HCT116 (cell line): ENCODE measurements at regions not wholly inside any gene's neighbourhood (a gene's known extent, or its start where the extent isn't known, plus 50 kb on each side); places are given as distances from the start of the nearest gene placed in this dataset.

Experiments used
- ATAC-seq: fragments of 200-7000 bp; cut with Tn5 transposase; 2 replicates; pipeline ENCODE4 v1.9.1; 2020; ENCODE audit warnings: mild to moderate bottlenecking, moderate library complexity
- BruUV-seq: library from RNA; stranded (reverse); fragments of 400-500 nt; replicated peaks from 2 replicates; lab custom pipeline; 2021; lab: Mats Ljungman, UMichigan
- CTCF ChIA-PET: fragments of 300-600 bp; sonication (Branson Sonifier 250); formaldehyde crosslinking; loops from one replicate; lab custom pipeline; 2021; ENCODE audit warnings: antibody characterized with exemption; lab: Charles Lee
- POLR2A ChIA-PET: fragments of 300-600, 350-600 bp; sonication (Branson Sonifier 250); formaldehyde crosslinking; loops from one replicate; lab custom pipeline; 2021; ENCODE audit warnings: antibody characterized with exemption; lab: Charles Lee
- RAD21 ChIA-PET, 2 experiments: fragments of 300-600 bp; sonication (Branson Sonifier 250); formaldehyde crosslinking; loops; one replicate each; lab custom pipeline; 2023; ENCODE audit warnings: low total read pairs in 2 of 2; ENCODE audit not compliant: uncharacterized antibody in 2 of 2, unreplicated experiment in 2 of 2, low non-redundant PET in 1 of 2; lab: Charles Lee
- DNase-seq: peaks from one replicate; pipeline ENCODE4 v3.0.0-alpha.2; 2010; ENCODE audit warnings: low read depth, low spot score
- H2AFZ ChIP-seq: fragments of 200-600 bp; shearing (Covaris generic), sonication (generic); 2 replicates; pipeline ENCODE4 v1.6.1; 2017; ENCODE audit warnings: low read depth, mixed run types, mixed read lengths, antibody characterized with exemption, low read length; ENCODE audit not compliant: poor library complexity, severe bottlenecking
- H3K27ac ChIP-seq: 2 replicates; pipeline ENCODE4 v1.5.1; 2012; ENCODE audit warnings: low read depth, low read length
- H3K27me3 ChIP-seq: fragments of 200-600 bp; sonication (generic); 2 replicates; pipeline ENCODE4 v1.6.1; 2016; ENCODE audit warnings: mixed run types, low read length, mixed read lengths; ENCODE audit not compliant: insufficient read depth
- H3K36me3 ChIP-seq, 2 experiments: fragments of 200-500 bp in 1 of 2; fragments of 200-600 bp in 1 of 2; sonication (Bioruptor generic) in 1 of 2; sonication (generic) in 1 of 2; 2 replicates each; pipeline versions ENCODE4 v1.5.1 to v1.6.1; 2014 to 2016; ENCODE audit warnings: low read length in 2 of 2, inconsistent platforms in 1 of 2, mixed read lengths in 1 of 2, mixed run types in 1 of 2; ENCODE audit not compliant: insufficient read depth in 2 of 2, control insufficient read depth in 1 of 2
- H3K4me1 ChIP-seq, 2 experiments: fragments of 200-600 bp in 1 of 2; sonication (generic) in 1 of 2; 2 replicates each; pipeline versions ENCODE4 v1.5.1 to v1.6.1; 2012 to 2017; ENCODE audit warnings: low read length in 2 of 2, inconsistent platforms in 1 of 2, mild to moderate bottlenecking in 1 of 2, mixed read lengths in 1 of 2, mixed run types in 1 of 2, moderate library complexity in 1 of 2; ENCODE audit not compliant: insufficient read depth in 2 of 2, control insufficient read depth in 1 of 2
- H3K4me2 ChIP-seq: fragments of 200-600 bp; sonication (generic); 2 replicates; pipeline ENCODE4 v1.6.1; 2017; ENCODE audit warnings: mixed run types, low read length, mixed read lengths
- H3K4me3 ChIP-seq, 2 experiments: fragments of 200-600 bp in 1 of 2; sonication (generic) in 1 of 2; replicated peaks in 1 of 2; 2 replicates each; pipeline ENCODE4 v1.5.1; 2011 to 2016; ENCODE audit warnings: low read length in 2 of 2, control low read depth in 1 of 2, low read depth in 1 of 2, mild to moderate bottlenecking in 1 of 2, mixed read lengths in 1 of 2, mixed run types in 1 of 2
- H3K79me2 ChIP-seq: fragments of 200-600 bp; sonication (generic); 2 replicates; pipeline ENCODE4 v1.6.1; 2017; ENCODE audit warnings: mild to moderate bottlenecking, mixed run types, low read length, moderate library complexity, mixed read lengths; ENCODE audit not compliant: insufficient read depth
- H3K9ac ChIP-seq: fragments of 200-600 bp; sonication (generic); 2 replicates; pipeline ENCODE4 v1.6.1; 2016; ENCODE audit warnings: low read length, mixed read lengths
- H3K9me2 ChIP-seq: fragments of 200-600 bp; sonication (generic), shearing (Covaris generic); 2 replicates; pipeline ENCODE4 v1.6.1; 2017; ENCODE audit warnings: mixed run types, mild to moderate bottlenecking, moderate library complexity; ENCODE audit not compliant: insufficient read depth
- H3K9me3 ChIP-seq, 2 experiments: fragments of 200-500 bp in 1 of 2; fragments of 200-600 bp in 1 of 2; sonication (Bioruptor generic) in 1 of 2; sonication (generic) in 1 of 2; 2 replicates each; pipeline ENCODE4 v1.6.1; 2014 to 2017; ENCODE audit warnings: low read length in 2 of 2, mixed read lengths in 2 of 2, inconsistent platforms in 1 of 2, low read depth in 1 of 2, mild to moderate bottlenecking in 1 of 2, mixed run types in 1 of 2, moderate library complexity in 1 of 2; ENCODE audit not compliant: control insufficient read depth in 1 of 2, insufficient read depth in 1 of 2
- H4K20me1 ChIP-seq: fragments of 200-600 bp; sonication (generic), shearing (Covaris generic); 2 replicates; pipeline ENCODE4 v1.6.1; 2017; ENCODE audit warnings: mixed run types, mild to moderate bottlenecking, moderate library complexity; ENCODE audit not compliant: insufficient read depth
- EZH2 ChIP-seq: fragments of 200-600 bp; sonication (generic); IDR thresholded peaks from 2 replicates; pipeline ENCODE4 v1.6.1; 2017; ENCODE audit warnings: antibody characterized with exemption, mixed run types
- JUND ChIP-seq: IDR thresholded peaks from 2 replicates; pipeline ENCODE4 v1.6.1; 2012
- POLR2A ChIP-seq: IDR thresholded peaks from 2 replicates; pipeline ENCODE4 v1.7.0; 2011; ENCODE audit warnings: borderline replicate concordance; ENCODE audit not compliant: insufficient read depth, insufficient read length; ENCODE audit errors: extremely low read depth
- POLR2AphosphoS5 ChIP-seq: IDR thresholded peaks from 2 replicates; pipeline ENCODE4 v1.6.1; 2011; ENCODE audit warnings: mild to moderate bottlenecking, low read depth, low read length, moderate library complexity
- SIN3A ChIP-seq: IDR thresholded peaks from 2 replicates; pipeline ENCODE4 v1.6.1; 2012; ENCODE audit warnings: low read depth
- SRF ChIP-seq: IDR thresholded peaks from 2 replicates; pipeline ENCODE4 v1.6.1; 2012; ENCODE audit warnings: low read depth
- TCF7L2 ChIP-seq: IDR thresholded peaks from 2 replicates; pipeline ENCODE4 v1.7.0; 2011; ENCODE audit warnings: borderline replicate concordance, inconsistent platforms; ENCODE audit not compliant: insufficient read depth, insufficient read length; ENCODE audit errors: extremely low read depth
- YY1 ChIP-seq: IDR thresholded peaks from 2 replicates; pipeline ENCODE4 v1.6.1; 2011; ENCODE audit warnings: low read length, low read depth, moderate library complexity, mild to moderate bottlenecking; ENCODE audit not compliant: insufficient replicate concordance; ENCODE audit errors: extremely low read depth
- ZFX ChIP-seq: fragments of 450-650 bp; IDR thresholded peaks from 2 replicates; pipeline ENCODE4 v1.6.1; 2017
- ZNF274 ChIP-seq: fragments of 200-500 bp; sonication (Bioruptor generic); IDR thresholded peaks from 2 replicates; pipeline ENCODE4 v1.6.1; 2014; ENCODE audit warnings: mild to moderate bottlenecking, low read depth, low read length, inconsistent platforms
- intact Hi-C: fragments of 100-400 bp; cut with micrococcal nuclease; formaldehyde crosslinking; loops from 2 replicates; pipeline ENCODE4 v1.10.0; 2022
- TF ChIP-seq, protein P1 (sequence below): IDR thresholded peaks from 2 replicates; pipeline ENCODE4 v1.6.1; 2012
- TF ChIP-seq, protein P2 (sequence below): IDR thresholded peaks from 2 replicates; pipeline ENCODE4 v1.6.1; 2012; ENCODE audit warnings: low read depth

DNA sequence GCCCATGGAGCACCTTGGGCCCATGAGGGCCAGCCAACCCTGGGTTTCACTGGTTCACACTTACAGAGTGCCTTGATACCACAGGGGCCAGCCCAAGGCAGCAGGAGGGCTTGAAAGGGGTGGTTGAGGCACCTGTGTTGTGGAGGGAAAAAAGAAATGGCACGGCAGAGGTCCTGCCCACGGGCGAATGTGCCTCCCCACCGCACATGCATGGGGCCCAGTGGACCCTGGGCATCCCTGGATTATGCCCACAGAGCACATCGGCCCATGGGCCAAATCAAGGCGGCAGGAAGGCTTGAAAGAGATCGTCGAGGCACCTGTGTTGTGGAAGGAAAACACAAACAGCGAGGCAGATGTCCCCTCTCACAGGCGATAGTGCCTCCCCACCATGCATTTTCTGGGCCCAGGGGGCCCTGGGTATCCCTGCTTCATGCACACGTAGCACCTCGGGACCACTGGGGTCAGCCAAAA lies 378.1 kb downstream of the ALG10 start (continued):
- TF ChIP-seq SRF (no peak), TCF7L2 (no peak), ZNF274 (no peak), JUND (no peak), POLR2AphosphoS5 (no peak), POLR2A (no peak)
- TF ChIP-seq, protein P1, sequence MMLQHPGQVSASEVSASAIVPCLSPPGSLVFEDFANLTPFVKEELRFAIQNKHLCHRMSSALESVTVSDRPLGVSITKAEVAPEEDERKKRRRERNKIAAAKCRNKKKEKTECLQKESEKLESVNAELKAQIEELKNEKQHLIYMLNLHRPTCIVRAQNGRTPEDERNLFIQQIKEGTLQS: no peak

DNA sequence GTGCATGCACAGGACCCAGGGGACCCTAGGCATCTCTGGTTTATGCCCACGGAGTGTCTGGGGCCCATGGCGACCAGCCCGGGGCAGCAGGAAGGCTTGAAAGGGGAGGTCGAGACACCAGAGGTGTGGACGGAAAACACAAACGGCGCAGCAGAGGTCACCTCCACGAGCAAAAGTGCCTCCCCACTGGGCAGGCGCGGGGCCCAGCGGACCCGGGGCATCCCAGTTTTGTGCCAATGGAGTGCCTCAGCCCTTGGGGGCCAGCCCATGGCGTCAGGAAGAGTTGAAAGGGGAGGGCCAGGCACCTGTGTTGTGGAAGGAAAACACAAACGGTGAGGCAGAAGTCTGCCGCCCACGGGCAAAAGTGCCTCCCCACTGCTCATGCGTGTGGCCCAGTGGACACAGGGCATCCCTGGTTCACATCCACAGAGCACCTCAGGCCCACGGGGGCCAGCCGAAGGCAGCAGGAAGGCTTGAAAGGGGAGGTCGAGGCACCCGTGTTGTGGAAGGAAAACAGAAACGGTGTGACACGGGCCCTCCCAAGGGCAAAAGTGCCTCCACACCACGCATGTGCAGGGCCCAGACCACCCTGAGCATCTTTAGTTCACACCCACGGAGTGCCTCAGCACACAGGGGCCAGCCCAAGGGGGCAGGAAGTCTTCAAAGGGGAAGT lies 378.8 kb downstream of the ALG10 start:
- H3K4me2 ChIP-seq: no peak overlapping the region
- H3K4me1 ChIP-seq: no peaks in the 10 kb centered on the region
- RAD21 ChIA-PET: no interaction called here
- H3K27ac ChIP-seq: no peak overlapping the region
- no peak overlapping the region for H3K4me3 ChIP-seq
- H3K27me3 ChIP-seq: no peaks in the 10 kb centered on the region
- POLR2A ChIA-PET: no interaction called here
- H2AFZ ChIP-seq: no peak overlapping the region
- BruUV-seq: no TSS peak
- H3K9ac ChIP-seq: no peak overlapping the region
- CTCF ChIA-PET: no interaction called here
- H3K36me3 ChIP-seq: no peaks in the 10 kb centered on the region
- no peaks in the 10 kb centered on the region; a peak in 2 of 4 replicates for H3K9me3 ChIP-seq
- no peak for TF ChIP-seq YY1
- TF ChIP-seq, protein P2, sequence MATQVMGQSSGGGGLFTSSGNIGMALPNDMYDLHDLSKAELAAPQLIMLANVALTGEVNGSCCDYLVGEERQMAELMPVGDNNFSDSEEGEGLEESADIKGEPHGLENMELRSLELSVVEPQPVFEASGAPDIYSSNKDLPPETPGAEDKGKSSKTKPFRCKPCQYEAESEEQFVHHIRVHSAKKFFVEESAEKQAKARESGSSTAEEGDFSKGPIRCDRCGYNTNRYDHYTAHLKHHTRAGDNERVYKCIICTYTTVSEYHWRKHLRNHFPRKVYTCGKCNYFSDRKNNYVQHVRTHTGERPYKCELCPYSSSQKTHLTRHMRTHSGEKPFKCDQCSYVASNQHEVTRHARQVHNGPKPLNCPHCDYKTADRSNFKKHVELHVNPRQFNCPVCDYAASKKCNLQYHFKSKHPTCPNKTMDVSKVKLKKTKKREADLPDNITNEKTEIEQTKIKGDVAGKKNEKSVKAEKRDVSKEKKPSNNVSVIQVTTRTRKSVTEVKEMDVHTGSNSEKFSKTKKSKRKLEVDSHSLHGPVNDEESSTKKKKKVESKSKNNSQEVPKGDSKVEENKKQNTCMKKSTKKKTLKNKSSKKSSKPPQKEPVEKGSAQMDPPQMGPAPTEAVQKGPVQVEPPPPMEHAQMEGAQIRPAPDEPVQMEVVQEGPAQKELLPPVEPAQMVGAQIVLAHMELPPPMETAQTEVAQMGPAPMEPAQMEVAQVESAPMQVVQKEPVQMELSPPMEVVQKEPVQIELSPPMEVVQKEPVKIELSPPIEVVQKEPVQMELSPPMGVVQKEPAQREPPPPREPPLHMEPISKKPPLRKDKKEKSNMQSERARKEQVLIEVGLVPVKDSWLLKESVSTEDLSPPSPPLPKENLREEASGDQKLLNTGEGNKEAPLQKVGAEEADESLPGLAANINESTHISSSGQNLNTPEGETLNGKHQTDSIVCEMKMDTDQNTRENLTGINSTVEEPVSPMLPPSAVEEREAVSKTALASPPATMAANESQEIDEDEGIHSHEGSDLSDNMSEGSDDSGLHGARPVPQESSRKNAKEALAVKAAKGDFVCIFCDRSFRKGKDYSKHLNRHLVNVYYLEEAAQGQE: no peak
- no peak for TF ChIP-seq SRF
- no peak for TF ChIP-seq ZNF274
- TF ChIP-seq SIN3A: no peak
- TF ChIP-seq EZH2: no peak
- TF ChIP-seq POLR2AphosphoS5: no peak
- TF ChIP-seq, protein P1: no peak
- TF ChIP-seq ZFX: no peak
- TF ChIP-seq, all 23 proteins: peak for 0
- H3K79me2 ChIP-seq: no peaks in the 10 kb centered on the region
- intact Hi-C loops: no loop called here
- H3K9me2 ChIP-seq: no peaks in the 10 kb centered on the region
- ATAC-seq: no peak
- no peak for DNase-seq
- H4K20me1 ChIP-seq: no peaks in the 10 kb centered on the region
